GM12864 (cell line): ENCODE measurements at regions not wholly inside any gene's neighbourhood (a gene's known extent, or its start where the extent isn't known, plus 50 kb on each side); places are given as distances from the start of the nearest gene placed in this dataset.
A peak's percentile ranks its signal among the peaks of the same experiment; 100 is the strongest.

Experiments
- DNase-seq: peaks from one replicate; pipeline ENCODE4 v3.0.0-alpha.2; 2011; ENCODE audit warnings: low read depth
- H3K4me3 ChIP-seq: 2 replicates; pipeline ENCODE4 v1.5.1; 2011; ENCODE audit warnings: mild to moderate bottlenecking, low read depth, low read length, control low read depth
- TF ChIP-seq, protein P1 (sequence below): IDR thresholded peaks from 2 replicates; pipeline ENCODE4 v1.5.1; 2011; ENCODE audit warnings: low read depth, mild to moderate bottlenecking, moderate library complexity, low read length, control low read depth, inconsistent platforms; ENCODE audit errors: missing control alignments

DNA sequence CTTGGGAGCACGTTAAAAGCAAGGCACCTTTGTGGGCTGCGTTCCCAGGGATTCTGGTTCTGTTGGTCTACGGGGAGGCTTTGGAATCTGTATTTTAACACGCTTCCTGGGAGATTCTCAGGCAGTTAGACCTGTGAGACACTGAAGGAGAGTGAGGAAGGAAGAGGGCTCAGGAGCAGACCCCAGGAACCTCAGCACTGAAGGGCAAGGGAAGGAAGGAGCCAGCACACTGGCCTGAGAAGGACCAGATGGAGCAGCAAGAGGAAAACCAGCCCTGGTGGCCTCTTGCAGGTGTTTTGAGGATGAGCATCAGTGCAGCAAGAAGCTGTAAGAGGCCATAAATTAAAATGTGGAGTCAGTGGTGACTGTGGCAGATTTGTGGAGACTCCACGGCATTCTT is 146.7 kb downstream of the RPLP1 start:
- TF ChIP-seq, protein P1, sequence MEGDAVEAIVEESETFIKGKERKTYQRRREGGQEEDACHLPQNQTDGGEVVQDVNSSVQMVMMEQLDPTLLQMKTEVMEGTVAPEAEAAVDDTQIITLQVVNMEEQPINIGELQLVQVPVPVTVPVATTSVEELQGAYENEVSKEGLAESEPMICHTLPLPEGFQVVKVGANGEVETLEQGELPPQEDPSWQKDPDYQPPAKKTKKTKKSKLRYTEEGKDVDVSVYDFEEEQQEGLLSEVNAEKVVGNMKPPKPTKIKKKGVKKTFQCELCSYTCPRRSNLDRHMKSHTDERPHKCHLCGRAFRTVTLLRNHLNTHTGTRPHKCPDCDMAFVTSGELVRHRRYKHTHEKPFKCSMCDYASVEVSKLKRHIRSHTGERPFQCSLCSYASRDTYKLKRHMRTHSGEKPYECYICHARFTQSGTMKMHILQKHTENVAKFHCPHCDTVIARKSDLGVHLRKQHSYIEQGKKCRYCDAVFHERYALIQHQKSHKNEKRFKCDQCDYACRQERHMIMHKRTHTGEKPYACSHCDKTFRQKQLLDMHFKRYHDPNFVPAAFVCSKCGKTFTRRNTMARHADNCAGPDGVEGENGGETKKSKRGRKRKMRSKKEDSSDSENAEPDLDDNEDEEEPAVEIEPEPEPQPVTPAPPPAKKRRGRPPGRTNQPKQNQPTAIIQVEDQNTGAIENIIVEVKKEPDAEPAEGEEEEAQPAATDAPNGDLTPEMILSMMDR, result no peak
- no peak for DNase-seq
- H3K4me3 ChIP-seq, result no peak overlapping the region

DNA sequence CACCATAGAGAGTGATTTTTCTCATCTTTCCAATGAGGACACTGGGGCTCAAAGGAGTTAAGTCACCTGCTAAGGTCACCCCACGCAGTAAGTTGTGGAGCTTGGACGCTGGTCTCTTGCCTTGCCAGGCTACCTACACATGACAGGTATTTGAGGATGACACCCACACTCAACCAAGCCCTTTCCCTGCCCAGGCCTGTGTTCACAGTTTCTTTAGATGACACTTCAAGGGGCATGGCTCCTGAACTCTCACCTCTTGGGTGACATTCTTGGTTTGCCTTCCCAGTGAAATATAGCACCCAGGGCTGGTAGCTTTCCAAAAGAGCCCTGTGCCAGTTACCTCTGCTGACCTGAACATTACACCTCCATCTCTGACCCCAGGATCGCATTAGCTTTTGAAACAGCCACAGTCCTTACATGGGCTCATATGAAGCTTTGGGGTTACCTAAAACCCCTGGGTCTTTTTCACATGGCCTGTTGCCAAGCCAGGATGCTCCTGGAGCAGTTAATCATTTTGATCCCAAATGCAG is 148.0 kb downstream of the RPLP1 start:
- no peak for DNase-seq

DNA sequence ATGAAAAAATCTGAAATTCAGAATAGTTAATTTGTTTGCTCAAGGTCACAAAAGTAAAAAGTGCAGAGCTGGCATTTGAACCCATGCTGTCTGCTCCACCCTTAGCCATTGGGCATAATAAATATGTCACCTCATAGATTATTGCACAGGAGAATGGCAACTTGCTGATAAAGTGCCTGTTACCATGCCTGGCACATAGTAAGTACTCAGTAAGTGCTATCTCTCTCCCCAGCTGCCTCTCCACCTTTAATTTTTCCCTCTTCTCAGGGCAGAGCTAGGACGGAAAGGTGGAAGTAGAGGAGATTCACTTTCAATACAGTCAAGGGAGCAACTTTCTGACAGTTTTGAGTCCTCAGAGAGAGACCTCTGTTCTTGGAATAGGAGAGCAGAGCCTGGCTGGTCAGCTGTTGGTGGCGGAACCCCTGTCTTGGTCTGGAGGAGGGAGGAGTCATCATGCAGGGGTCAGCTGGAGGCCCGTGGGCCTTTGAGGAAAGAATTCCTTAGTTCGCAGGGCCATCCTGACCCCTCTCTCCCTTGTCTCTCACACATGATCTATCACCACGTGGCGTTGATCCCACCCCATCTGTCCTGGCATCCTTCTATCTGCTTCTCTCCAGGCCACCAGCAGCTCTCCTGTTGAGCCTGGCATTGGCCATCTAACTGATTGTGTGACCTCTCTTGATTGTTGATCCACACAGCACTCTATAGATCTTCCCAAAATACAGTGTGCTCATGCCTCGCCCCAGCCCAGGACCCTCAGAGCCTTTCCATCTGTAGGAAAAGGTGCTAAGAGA is 149.3 kb downstream of the RPLP1 start:
- TF ChIP-seq, protein P1, result no peak
- no peak for DNase-seq
- H3K4me3 ChIP-seq, result no peak overlapping the region

More for the DNA sequence above, 148.0 kb downstream of the RPLP1 start:
- TF ChIP-seq, protein P1, result no peak
- no peak overlapping the region for H3K4me3 ChIP-seq

DNA sequence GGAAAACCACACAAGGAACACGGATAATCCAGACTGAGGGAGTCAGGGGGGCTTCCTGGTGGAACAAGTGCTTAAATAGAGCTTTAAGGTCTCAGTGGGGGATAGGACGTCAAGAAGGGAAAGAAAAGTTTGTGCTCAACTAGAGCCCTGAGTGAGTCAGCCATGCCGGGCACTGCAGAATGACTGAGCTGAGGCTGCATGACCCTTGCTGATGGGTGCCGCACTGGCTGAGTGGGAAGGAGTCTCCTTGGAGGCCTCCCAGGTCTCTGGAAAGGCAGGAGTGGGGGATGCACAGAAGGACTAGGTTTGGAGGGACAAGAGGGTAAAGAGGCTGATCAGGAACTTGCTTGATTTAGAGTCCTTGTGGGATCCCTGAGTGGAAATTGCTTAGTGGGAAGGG is 150.3 kb downstream of the RPLP1 start:
- DNase-seq, result no peak
- TF ChIP-seq, protein P1, result no peak
- no peak overlapping the region for H3K4me3 ChIP-seq

DNA sequence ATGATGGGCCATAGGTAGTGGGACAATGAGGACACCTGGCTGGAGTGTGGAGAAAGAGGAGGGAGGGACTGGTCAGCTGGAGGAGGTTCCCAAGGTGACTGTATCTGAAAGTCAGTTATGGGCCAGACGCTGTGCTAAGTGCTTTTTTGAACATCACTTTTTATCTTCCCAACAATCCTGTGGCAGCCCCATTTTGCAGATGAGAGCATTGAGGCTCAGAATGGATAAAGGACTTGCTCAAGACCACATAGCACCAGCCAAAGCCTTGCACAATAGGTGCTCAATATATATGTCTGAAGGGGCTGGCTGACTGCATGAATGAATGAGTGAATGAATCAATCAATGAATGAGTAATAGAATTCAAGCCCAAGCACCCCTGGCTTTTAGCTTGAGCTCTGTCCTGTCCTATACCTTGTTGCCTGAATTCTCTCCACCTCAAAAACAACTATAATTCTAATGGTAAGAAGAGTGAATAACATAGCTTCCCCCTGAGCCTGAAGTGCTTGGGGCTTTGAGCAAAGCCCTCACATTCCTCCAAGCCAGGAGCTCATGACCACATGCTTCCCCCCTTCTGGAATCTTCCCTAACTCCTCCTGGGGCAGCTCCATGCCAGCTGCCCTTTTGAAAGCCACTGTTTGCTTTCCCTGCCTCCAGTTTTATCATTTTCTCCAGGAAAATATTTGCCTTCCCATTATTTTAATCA is 150.9 kb downstream of the RPLP1 start:
- H3K4me3 ChIP-seq, result no peak overlapping the region
- DNase-seq, result no peak
- TF ChIP-seq, protein P1, result no peak

DNA sequence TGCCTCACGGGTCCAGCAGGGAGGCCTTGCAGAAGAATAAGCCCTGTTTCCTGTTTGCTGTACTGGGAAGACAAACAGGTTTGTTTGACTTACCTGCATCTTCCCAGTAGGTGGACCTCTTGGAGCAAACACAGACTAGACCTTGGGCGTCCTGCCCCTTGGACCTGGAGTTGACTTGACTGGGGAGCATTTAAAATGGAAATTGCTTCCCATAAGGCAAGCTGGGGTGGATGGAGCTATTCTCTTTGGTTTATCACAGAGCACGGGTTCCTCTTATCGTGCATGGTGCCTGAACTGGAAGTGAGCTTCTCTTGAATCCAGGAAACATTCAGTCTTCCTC is 151.4 kb downstream of the RPLP1 start:
- DNase-seq, result no peak
- H3K4me3 ChIP-seq, result no peak overlapping the region
- TF ChIP-seq, protein P1, result peak; percentile 28
